ENCODE measurements at regions not wholly inside any gene's neighbourhood (a gene's known extent, or its start where the extent isn't known, plus 50 kb on each side); places are given as distances from the start of the nearest gene placed in this dataset.

- Histone ChIP-seq H3K36me3 (ENCODE audit: insufficient read depth) (no peaks in the 10 kb centered on the region), H3K9me2 (ENCODE audit: insufficient read depth) (no peaks in the 10 kb centered on the region), H4K20me1 (replicated peaks; ENCODE audit: insufficient read depth) (no peaks in the 10 kb centered on the region), H3K4me3 (no peak overlapping the region), H3K27me3 (ENCODE audit: insufficient read depth) (no peaks in the 10 kb centered on the region), H3K27ac (ENCODE audit: low read depth) (no peak overlapping the region), H3F3A (replicated peaks; ENCODE audit: low read depth) (no peaks in the 10 kb centered on the region), H3K4me1 (ENCODE audit: insufficient read depth) (peaks cover 19% of the 10 kb centered on the region), H3K4me2 (no peak overlapping the region), H2AFZ (no peak overlapping the region), H3K79me2 (replicated peaks; ENCODE audit: insufficient read depth) (no peaks in the 10 kb centered on the region)
- Mint-ChIP-seq H3K4me1 (peaks cover 30% of the 10 kb centered on the region), H3K27me3 (ENCODE audit: insufficient read depth, low read depth, poor library complexity) (no peaks in the 10 kb centered on the region), H3K4me3 (no peak overlapping the region), H3K9me3 (no peaks in the 10 kb centered on the region), H3K27ac (no peak overlapping the region), H3K36me3 (ENCODE audit: low read depth) (no peaks in the 10 kb centered on the region)
- no peak for TF ChIP-seq NANOG (IDR thresholded peaks at IDR 0.05; ENCODE audit: borderline replicate concordance)
- TF ChIP-seq, protein P1, sequence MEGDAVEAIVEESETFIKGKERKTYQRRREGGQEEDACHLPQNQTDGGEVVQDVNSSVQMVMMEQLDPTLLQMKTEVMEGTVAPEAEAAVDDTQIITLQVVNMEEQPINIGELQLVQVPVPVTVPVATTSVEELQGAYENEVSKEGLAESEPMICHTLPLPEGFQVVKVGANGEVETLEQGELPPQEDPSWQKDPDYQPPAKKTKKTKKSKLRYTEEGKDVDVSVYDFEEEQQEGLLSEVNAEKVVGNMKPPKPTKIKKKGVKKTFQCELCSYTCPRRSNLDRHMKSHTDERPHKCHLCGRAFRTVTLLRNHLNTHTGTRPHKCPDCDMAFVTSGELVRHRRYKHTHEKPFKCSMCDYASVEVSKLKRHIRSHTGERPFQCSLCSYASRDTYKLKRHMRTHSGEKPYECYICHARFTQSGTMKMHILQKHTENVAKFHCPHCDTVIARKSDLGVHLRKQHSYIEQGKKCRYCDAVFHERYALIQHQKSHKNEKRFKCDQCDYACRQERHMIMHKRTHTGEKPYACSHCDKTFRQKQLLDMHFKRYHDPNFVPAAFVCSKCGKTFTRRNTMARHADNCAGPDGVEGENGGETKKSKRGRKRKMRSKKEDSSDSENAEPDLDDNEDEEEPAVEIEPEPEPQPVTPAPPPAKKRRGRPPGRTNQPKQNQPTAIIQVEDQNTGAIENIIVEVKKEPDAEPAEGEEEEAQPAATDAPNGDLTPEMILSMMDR (conservative IDR thresholded peaks at IDR 0.05; ENCODE audit: low read depth in 2 of 2): no peak
- TF ChIP-seq, protein P2, sequence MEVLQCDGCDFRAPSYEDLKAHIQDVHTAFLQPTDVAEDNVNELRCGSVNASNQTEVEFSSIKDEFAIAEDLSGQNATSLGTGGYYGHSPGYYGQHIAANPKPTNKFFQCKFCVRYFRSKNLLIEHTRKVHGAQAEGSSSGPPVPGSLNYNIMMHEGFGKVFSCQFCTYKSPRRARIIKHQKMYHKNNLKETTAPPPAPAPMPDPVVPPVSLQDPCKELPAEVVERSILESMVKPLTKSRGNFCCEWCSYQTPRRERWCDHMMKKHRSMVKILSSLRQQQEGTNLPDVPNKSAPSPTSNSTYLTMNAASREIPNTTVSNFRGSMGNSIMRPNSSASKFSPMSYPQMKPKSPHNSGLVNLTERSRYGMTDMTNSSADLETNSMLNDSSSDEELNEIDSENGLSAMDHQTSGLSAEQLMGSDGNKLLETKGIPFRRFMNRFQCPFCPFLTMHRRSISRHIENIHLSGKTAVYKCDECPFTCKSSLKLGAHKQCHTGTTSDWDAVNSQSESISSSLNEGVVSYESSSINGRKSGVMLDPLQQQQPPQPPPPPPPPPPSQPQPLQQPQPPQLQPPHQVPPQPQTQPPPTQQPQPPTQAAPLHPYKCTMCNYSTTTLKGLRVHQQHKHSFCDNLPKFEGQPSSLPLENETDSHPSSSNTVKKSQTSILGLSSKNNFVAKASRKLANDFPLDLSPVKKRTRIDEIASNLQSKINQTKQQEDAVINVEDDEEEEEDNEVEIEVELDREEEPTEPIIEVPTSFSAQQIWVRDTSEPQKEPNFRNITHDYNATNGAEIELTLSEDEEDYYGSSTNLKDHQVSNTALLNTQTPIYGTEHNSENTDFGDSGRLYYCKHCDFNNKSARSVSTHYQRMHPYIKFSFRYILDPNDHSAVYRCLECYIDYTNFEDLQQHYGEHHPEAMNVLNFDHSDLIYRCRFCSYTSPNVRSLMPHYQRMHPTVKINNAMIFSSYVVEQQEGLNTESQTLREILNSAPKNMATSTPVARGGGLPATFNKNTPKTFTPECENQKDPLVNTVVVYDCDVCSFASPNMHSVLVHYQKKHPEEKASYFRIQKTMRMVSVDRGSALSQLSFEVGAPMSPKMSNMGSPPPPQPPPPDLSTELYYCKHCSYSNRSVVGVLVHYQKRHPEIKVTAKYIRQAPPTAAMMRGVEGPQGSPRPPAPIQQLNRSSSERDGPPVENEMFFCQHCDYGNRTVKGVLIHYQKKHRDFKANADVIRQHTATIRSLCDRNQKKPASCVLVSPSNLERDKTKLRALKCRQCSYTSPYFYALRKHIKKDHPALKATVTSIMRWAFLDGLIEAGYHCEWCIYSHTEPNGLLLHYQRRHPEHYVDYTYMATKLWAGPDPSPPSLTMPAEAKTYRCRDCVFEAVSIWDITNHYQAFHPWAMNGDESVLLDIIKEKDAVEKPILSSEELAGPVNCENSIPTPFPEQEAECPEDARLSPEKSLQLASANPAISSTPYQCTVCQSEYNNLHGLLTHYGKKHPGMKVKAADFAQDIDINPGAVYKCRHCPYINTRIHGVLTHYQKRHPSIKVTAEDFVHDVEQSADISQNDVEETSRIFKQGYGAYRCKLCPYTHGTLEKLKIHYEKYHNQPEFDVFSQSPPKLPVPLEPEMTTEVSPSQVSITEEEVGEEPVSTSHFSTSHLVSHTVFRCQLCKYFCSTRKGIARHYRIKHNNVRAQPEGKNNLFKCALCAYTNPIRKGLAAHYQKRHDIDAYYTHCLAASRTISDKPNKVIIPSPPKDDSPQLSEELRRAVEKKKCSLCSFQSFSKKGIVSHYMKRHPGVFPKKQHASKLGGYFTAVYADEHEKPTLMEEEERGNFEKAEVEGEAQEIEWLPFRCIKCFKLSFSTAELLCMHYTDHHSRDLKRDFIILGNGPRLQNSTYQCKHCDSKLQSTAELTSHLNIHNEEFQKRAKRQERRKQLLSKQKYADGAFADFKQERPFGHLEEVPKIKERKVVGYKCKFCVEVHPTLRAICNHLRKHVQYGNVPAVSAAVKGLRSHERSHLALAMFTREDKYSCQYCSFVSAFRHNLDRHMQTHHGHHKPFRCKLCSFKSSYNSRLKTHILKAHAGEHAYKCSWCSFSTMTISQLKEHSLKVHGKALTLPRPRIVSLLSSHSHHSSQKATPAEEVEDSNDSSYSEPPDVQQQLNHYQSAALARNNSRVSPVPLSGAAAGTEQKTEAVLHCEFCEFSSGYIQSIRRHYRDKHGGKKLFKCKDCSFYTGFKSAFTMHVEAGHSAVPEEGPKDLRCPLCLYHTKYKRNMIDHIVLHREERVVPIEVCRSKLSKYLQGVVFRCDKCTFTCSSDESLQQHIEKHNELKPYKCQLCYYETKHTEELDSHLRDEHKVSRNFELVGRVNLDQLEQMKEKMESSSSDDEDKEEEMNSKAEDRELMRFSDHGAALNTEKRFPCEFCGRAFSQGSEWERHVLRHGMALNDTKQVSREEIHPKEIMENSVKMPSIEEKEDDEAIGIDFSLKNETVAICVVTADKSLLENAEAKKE (CRISPR knock-in tag; IDR thresholded peaks at IDR 0.05): no peak
- TF ChIP-seq, protein P3, sequence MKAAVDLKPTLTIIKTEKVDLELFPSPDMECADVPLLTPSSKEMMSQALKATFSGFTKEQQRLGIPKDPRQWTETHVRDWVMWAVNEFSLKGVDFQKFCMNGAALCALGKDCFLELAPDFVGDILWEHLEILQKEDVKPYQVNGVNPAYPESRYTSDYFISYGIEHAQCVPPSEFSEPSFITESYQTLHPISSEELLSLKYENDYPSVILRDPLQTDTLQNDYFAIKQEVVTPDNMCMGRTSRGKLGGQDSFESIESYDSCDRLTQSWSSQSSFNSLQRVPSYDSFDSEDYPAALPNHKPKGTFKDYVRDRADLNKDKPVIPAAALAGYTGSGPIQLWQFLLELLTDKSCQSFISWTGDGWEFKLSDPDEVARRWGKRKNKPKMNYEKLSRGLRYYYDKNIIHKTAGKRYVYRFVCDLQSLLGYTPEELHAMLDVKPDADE (IDR thresholded peaks at IDR 0.05): no peak
- no peak for TF ChIP-seq EZH2phosphoT487 (IDR thresholded peaks at IDR 0.05; ENCODE audit: unreplicated experiment)
- TF ChIP-seq REST (IDR thresholded peaks at IDR 0.05; ENCODE audit: unreplicated experiment): no peak
- no peak for ATAC-seq
- no peak for DNase-seq (ENCODE audit: low spot score)
These were observed 1077.1 kb upstream of the ZEB2 start for GRCh38 chr2:145597006-145597405.

All from GM23338 (cell line).